ENCODE measurements at regions not wholly inside any gene's neighbourhood (a gene's known extent, or its start where the extent isn't known, plus 50 kb on each side); places are given as distances from the start of the nearest gene placed in this dataset.

DNA sequence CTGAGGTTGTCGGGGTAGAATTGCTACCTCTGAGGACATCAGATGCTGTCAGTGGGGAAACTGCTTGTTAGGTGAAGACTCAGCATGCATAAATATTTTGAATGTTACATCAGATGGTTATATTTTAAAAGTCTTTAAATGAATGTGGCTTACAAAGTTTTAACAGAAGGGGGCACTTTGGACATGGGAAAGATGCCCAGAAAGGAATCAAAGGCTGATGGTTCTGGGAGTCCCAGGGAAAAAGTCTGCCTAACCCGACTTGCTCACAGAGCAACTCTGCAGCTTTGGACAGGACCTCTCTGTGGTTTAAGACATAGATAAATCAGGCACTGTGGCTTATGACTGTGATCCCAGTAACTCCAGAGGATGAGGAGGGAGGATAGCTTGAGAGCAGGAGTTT, 474.9 kb downstream of the ATP23 start:
- TF ChIP-seq, protein P1, sequence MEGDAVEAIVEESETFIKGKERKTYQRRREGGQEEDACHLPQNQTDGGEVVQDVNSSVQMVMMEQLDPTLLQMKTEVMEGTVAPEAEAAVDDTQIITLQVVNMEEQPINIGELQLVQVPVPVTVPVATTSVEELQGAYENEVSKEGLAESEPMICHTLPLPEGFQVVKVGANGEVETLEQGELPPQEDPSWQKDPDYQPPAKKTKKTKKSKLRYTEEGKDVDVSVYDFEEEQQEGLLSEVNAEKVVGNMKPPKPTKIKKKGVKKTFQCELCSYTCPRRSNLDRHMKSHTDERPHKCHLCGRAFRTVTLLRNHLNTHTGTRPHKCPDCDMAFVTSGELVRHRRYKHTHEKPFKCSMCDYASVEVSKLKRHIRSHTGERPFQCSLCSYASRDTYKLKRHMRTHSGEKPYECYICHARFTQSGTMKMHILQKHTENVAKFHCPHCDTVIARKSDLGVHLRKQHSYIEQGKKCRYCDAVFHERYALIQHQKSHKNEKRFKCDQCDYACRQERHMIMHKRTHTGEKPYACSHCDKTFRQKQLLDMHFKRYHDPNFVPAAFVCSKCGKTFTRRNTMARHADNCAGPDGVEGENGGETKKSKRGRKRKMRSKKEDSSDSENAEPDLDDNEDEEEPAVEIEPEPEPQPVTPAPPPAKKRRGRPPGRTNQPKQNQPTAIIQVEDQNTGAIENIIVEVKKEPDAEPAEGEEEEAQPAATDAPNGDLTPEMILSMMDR (IDR thresholded peaks at IDR 0.05; ENCODE audit: low read length) = no peak
- no peak for TF ChIP-seq EZH2 (IDR thresholded peaks at IDR 0.05; ENCODE audit: borderline replicate concordance, low read length)
